H1 (cell line): ENCODE measurements at regions not wholly inside any gene's neighbourhood (a gene's known extent, or its start where the extent isn't known, plus 50 kb on each side); places are given as distances from the start of the nearest gene placed in this dataset.

ENCODE experiments used
- CTCF ChIA-PET: fragments of 300-600 bp; sonication (Branson Sonifier 250); formaldehyde crosslinking; loops from one replicate; lab custom pipeline; 2021; ENCODE audit not compliant: partially characterized antibody; lab: Charles Lee
- POLR2A ChIA-PET: fragments of 300-600 bp; sonication (Branson Sonifier 250); formaldehyde crosslinking; loops from one replicate; lab custom pipeline; 2021; ENCODE audit warnings: inconsistent platforms; ENCODE audit not compliant: partially characterized antibody; lab: Charles Lee
- DNase-seq, 2 experiments: peaks; one replicate each; pipeline versions ENCODE4 v3.0.0 to v3.0.0-alpha.2; 2010 to 2022; ENCODE audit warnings: low spot score in 2 of 2, low read depth in 1 of 2, mixed read lengths in 1 of 2
- FAIRE-seq: peaks from 2 replicates; lab custom pipeline; 2011; peaks lifted over from hg19 to GRCh38; lab: Jason Lieb, UNC
- H2AFZ ChIP-seq: 2 replicates; pipeline ENCODE4 v1.8.1; 2012; ENCODE audit warnings: low read length, inconsistent platforms
- H2AK5ac ChIP-seq: 2 replicates; pipeline ENCODE4 v1.6.1; 2013; ENCODE audit warnings: low read depth, low read length
- H2BK120ac ChIP-seq: replicated peaks from 2 replicates; pipeline ENCODE3; 2013; ENCODE audit warnings: low read depth, low read length, inconsistent platforms
- H2BK12ac ChIP-seq: 2 replicates; pipeline ENCODE4 v1.6.1; 2013; ENCODE audit warnings: low read depth, low read length
- H2BK15ac ChIP-seq: 2 replicates; pipeline ENCODE4 v1.6.1; 2013; ENCODE audit warnings: low read length
- H2BK20ac ChIP-seq: 2 replicates; pipeline ENCODE4 v1.6.1; 2013; ENCODE audit warnings: low read length
- H2BK5ac ChIP-seq: 2 replicates; pipeline ENCODE4 v1.6.1; 2013; ENCODE audit warnings: low read depth, low read length
- H3K14ac ChIP-seq: 2 replicates; pipeline ENCODE4 v1.6.1; 2013; ENCODE audit warnings: inconsistent platforms; ENCODE audit not compliant: insufficient read length
- H3K18ac ChIP-seq: 2 replicates; pipeline ENCODE4 v1.6.1; 2013; ENCODE audit warnings: low read length; ENCODE audit errors: extremely low read depth
- H3K23ac ChIP-seq: 2 replicates; pipeline ENCODE4 v1.6.1; 2013; ENCODE audit warnings: inconsistent platforms; ENCODE audit not compliant: insufficient read length
- H3K23me2 ChIP-seq: 2 replicates; pipeline ENCODE4 v1.6.1; 2013; ENCODE audit warnings: low read depth, low read length
- H3K27ac ChIP-seq: 2 replicates; pipeline ENCODE4 v1.6.1; 2011; ENCODE audit warnings: low read depth, low read length, inconsistent platforms
- H3K27me3 ChIP-seq, 4 experiments: replicated peaks in 1 of 4; 1 replicate in 1 of 4; 2 replicates in 3 of 4; pipeline versions ENCODE4 v1.6.1 to v1.8.1; 2011 to 2013; ENCODE audit warnings: low read length in 3 of 4, mild to moderate bottlenecking in 3 of 4, inconsistent platforms in 2 of 4, mixed read lengths in 2 of 4, moderate library complexity in 1 of 4; ENCODE audit not compliant: control insufficient read depth in 3 of 4, insufficient read depth in 3 of 4; ENCODE audit errors: extremely low read depth in 1 of 4
- H3K36me3 ChIP-seq, 4 experiments: 2 replicates each; pipeline versions ENCODE4 v1.6.1 to v1.8.1; 2011 to 2013; ENCODE audit warnings: mild to moderate bottlenecking in 4 of 4, low read length in 3 of 4, moderate library complexity in 2 of 4, control low read depth in 1 of 4, inconsistent platforms in 1 of 4; ENCODE audit not compliant: insufficient read depth in 4 of 4, control insufficient read depth in 2 of 4
- H3K4ac ChIP-seq: replicated peaks from 2 replicates; pipeline ENCODE3; 2013; ENCODE audit warnings: low read length, low read depth, mixed read lengths, inconsistent platforms; ENCODE audit not compliant: insufficient read length
- H3K4me1 ChIP-seq, 4 experiments: replicated peaks in 1 of 4; 1 replicate in 1 of 4; 2 replicates in 3 of 4; pipeline versions ENCODE4 v1.6.1 to v1.8.1; 2011 to 2013; ENCODE audit warnings: low read length in 3 of 4, inconsistent platforms in 2 of 4, mixed read lengths in 1 of 4; ENCODE audit not compliant: insufficient read depth in 4 of 4, control insufficient read depth in 3 of 4
- H3K4me2 ChIP-seq, 2 experiments: 2 replicates each; pipeline versions ENCODE4 v1.6.1 to v1.8.1; 2011 to 2013; ENCODE audit warnings: low read depth in 2 of 2, low read length in 2 of 2, control low read depth in 1 of 2, inconsistent platforms in 1 of 2, mild to moderate bottlenecking in 1 of 2; ENCODE audit not compliant: insufficient read depth in 1 of 2
- H3K4me3 ChIP-seq, 4 experiments: fragments of 200-600, 300-600 bp in 1 of 4; sonication (generic), shearing (Covaris generic), sonication (Bioruptor Twin) in 1 of 4; 2 replicates each; pipeline versions ENCODE4 v1.5.1 to v1.8.1; 2011 to 2016; ENCODE audit warnings: low read length in 4 of 4, low read depth in 3 of 4, control low read depth in 2 of 4, inconsistent platforms in 2 of 4, mild to moderate bottlenecking in 2 of 4, mixed read lengths in 1 of 4, moderate library complexity in 1 of 4; ENCODE audit not compliant: insufficient read depth in 2 of 4; ENCODE audit errors: extremely low read depth in 1 of 4
- H3K56ac ChIP-seq: replicated peaks from 2 replicates; pipeline ENCODE3; 2013; ENCODE audit warnings: low read depth, mild to moderate bottlenecking, mixed read lengths, low read length, inconsistent platforms; ENCODE audit not compliant: insufficient read length
- H3K79me1 ChIP-seq: 2 replicates; pipeline ENCODE4 v1.6.1; 2013; ENCODE audit warnings: low read depth, low read length, control low read depth
- H3K79me2 ChIP-seq, 2 experiments: 2 replicates each; pipeline versions ENCODE4 v1.6.1 to v1.8.1; 2012 to 2013; ENCODE audit warnings: low read length in 2 of 2, mild to moderate bottlenecking in 2 of 2, inconsistent platforms in 1 of 2; ENCODE audit not compliant: insufficient read depth in 2 of 2, control insufficient read depth in 1 of 2
- H3K9ac ChIP-seq, 4 experiments: replicated peaks in 1 of 4; 1 replicate in 1 of 4; 2 replicates in 3 of 4; pipeline versions ENCODE4 v1.6.1 to v1.8.1; 2011 to 2013; ENCODE audit warnings: low read depth in 3 of 4, low read length in 3 of 4, control low read depth in 2 of 4, mild to moderate bottlenecking in 2 of 4, moderate library complexity in 2 of 4, inconsistent platforms in 1 of 4; ENCODE audit errors: extremely low read depth in 1 of 4
- H3K9me3 ChIP-seq, 2 experiments: 2 replicates each; pipeline versions ENCODE4 v1.6.1 to v1.8.1; 2012 to 2013; ENCODE audit warnings: mild to moderate bottlenecking in 2 of 2, moderate library complexity in 2 of 2, control low read depth in 1 of 2, inconsistent platforms in 1 of 2, low read depth in 1 of 2, low read length in 1 of 2, mixed read lengths in 1 of 2; ENCODE audit not compliant: insufficient read depth in 2 of 2
- H4K20me1 ChIP-seq, 2 experiments: replicated peaks in 1 of 2; 2 replicates each; pipeline versions ENCODE3 to v1.8.1; 2011 to 2013; ENCODE audit warnings: inconsistent platforms in 2 of 2, low read length in 2 of 2, mild to moderate bottlenecking in 1 of 2; ENCODE audit not compliant: insufficient read depth in 2 of 2, control insufficient read depth in 1 of 2
- H4K5ac ChIP-seq: 2 replicates; pipeline ENCODE4 v1.6.1; 2013; ENCODE audit warnings: low read length, low read depth, mixed read lengths, inconsistent platforms; ENCODE audit not compliant: insufficient read length
- H4K8ac ChIP-seq: 2 replicates; pipeline ENCODE4 v1.8.0; 2013; ENCODE audit warnings: mild to moderate bottlenecking, moderate library complexity, low read length, inconsistent platforms; ENCODE audit not compliant: insufficient read depth; ENCODE audit errors: extremely low read depth
- H4K91ac ChIP-seq: replicated peaks from 2 replicates; pipeline ENCODE3; 2013; ENCODE audit warnings: low read length, mixed read lengths, inconsistent platforms; ENCODE audit not compliant: insufficient read length
- TF ChIP-seq, protein P1 (sequence below): IDR thresholded peaks from 2 replicates; pipeline ENCODE4 v1.6.1; 2012; ENCODE audit warnings: low read length, inconsistent platforms

- ChIA-PET POLR2A (no interaction called here), CTCF (interaction anchor here (1.0 to 1.6 kb wide), 3 partner anchors 10 to 127 kb away, joined by 3 to 5 read pairs (median 4); no protein-coding TSS in a partner anchor)
- H3K4me3 ChIP-seq = no peak overlapping the region
- H2BK15ac ChIP-seq = no peak overlapping the region
- H4K91ac ChIP-seq = no peak overlapping the region
- H3K23ac ChIP-seq = no peak overlapping the region
- no peak overlapping the region for H2AFZ ChIP-seq
- no peak overlapping the region for H2BK120ac ChIP-seq
- H3K9me3 ChIP-seq = no peaks in the 10 kb centered on the region
- no peaks in the 10 kb centered on the region for H3K79me2 ChIP-seq
- no peak overlapping the region for H3K56ac ChIP-seq
- H4K5ac ChIP-seq = no peak overlapping the region
- DNase-seq (no peak), FAIRE-seq (no peak)
- no peaks in the 10 kb centered on the region for H3K23me2 ChIP-seq
- H3K27ac ChIP-seq = no peak overlapping the region
- H4K20me1 ChIP-seq = no peaks in the 10 kb centered on the region
- no peaks in the 10 kb centered on the region for H3K79me1 ChIP-seq
- no peak overlapping the region for H2BK12ac ChIP-seq
- H2BK20ac ChIP-seq = no peak overlapping the region
- no peak overlapping the region for H3K14ac ChIP-seq
- no peaks in the 10 kb centered on the region for H3K27me3 ChIP-seq
- no peaks in the 10 kb centered on the region for H3K4me1 ChIP-seq
- H3K9ac ChIP-seq = no peak overlapping the region
- no peak overlapping the region for H3K4ac ChIP-seq
- no peak overlapping the region for H4K8ac ChIP-seq
- no peak overlapping the region for H2AK5ac ChIP-seq
- TF ChIP-seq, protein P1, sequence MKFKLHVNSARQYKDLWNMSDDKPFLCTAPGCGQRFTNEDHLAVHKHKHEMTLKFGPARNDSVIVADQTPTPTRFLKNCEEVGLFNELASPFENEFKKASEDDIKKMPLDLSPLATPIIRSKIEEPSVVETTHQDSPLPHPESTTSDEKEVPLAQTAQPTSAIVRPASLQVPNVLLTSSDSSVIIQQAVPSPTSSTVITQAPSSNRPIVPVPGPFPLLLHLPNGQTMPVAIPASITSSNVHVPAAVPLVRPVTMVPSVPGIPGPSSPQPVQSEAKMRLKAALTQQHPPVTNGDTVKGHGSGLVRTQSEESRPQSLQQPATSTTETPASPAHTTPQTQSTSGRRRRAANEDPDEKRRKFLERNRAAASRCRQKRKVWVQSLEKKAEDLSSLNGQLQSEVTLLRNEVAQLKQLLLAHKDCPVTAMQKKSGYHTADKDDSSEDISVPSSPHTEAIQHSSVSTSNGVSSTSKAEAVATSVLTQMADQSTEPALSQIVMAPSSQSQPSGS = no peak
- H3K18ac ChIP-seq = no peak overlapping the region
- no peak overlapping the region for H3K4me2 ChIP-seq
- H2BK5ac ChIP-seq = no peak overlapping the region
- no peaks in the 10 kb centered on the region for H3K36me3 ChIP-seq
Measured at GRCh38 chr2:198441901-198442300, 637.5 kb downstream of the PLCL1 start.
